Chondrocyte (in vitro differentiated cells): ENCODE measurements at regions not wholly inside any gene's neighbourhood (a gene's known extent, or its start where the extent isn't known, plus 50 kb on each side); places are given as distances from the start of the nearest gene placed in this dataset.

Experiments
- DNase-seq: peaks from one replicate; pipeline ENCODE4 v3.0.0; 2021; ENCODE audit warnings: mixed read lengths, low spot score
- H3K27ac Mint-ChIP-seq: one replicate; pipeline ENCODE4 v1.8.0; 2021; ENCODE audit warnings: mild to moderate bottlenecking, moderate library complexity, mixed read lengths; ENCODE audit not compliant: unreplicated experiment
- H3K27me3 Mint-ChIP-seq: 2 replicates; pipeline ENCODE4 v1.8.0; 2021; ENCODE audit warnings: low read depth, mixed read lengths
- H3K36me3 Mint-ChIP-seq: 2 replicates; pipeline ENCODE4 v1.8.0; 2021; ENCODE audit warnings: low read depth, mixed read lengths
- H3K4me1 Mint-ChIP-seq: 2 replicates; pipeline ENCODE4 v1.8.0; 2021; ENCODE audit warnings: low read depth, mild to moderate bottlenecking, mixed read lengths
- H3K4me3 Mint-ChIP-seq: one replicate; pipeline ENCODE4 v1.8.0; 2021; ENCODE audit warnings: mild to moderate bottlenecking, moderate library complexity, mixed read lengths; ENCODE audit not compliant: unreplicated experiment
- H3K9me3 Mint-ChIP-seq: 2 replicates; pipeline ENCODE4 v1.8.0; 2021; ENCODE audit warnings: low read depth, mixed read lengths
- TF ChIP-seq, protein P1 (sequence below): fragments of 200-600 bp; sonication (generic); IDR thresholded peaks from 2 replicates; pipeline ENCODE4 v1.5.0; 2021; ENCODE audit warnings: antibody characterized with exemption, mild to moderate bottlenecking, moderate library complexity

DNA sequence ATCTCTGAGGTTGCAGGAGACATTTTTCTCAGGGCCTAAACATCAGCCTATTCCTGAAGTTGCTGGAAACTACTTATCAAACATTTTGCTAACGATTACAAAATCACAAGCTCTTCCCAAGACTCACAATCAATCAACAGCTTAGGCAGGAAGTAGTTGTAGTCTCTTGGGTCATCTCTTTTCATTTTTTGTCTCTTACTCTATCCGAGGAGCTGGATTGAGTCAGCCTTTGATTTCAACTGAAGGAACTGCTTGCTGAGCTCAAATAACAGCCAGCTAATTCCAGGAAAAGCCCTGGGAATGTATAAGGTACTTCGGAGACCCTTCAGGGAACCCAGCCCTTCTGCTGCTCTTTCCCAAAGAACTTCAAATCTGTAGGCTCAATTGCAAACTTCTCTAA is 398.9 kb downstream of the PLK2 start:
- Mint-ChIP-seq H3K36me3 (no peaks in the 10 kb centered on the region), H3K4me1 (peaks cover 6% of the 10 kb centered on the region), H3K4me3 (no peak overlapping the region), H3K27me3 (no peaks in the 10 kb centered on the region), H3K27ac (no peak overlapping the region), H3K9me3 (peaks cover 11% of the 10 kb centered on the region)
- DNase-seq, result no peak
- TF ChIP-seq, protein P1, sequence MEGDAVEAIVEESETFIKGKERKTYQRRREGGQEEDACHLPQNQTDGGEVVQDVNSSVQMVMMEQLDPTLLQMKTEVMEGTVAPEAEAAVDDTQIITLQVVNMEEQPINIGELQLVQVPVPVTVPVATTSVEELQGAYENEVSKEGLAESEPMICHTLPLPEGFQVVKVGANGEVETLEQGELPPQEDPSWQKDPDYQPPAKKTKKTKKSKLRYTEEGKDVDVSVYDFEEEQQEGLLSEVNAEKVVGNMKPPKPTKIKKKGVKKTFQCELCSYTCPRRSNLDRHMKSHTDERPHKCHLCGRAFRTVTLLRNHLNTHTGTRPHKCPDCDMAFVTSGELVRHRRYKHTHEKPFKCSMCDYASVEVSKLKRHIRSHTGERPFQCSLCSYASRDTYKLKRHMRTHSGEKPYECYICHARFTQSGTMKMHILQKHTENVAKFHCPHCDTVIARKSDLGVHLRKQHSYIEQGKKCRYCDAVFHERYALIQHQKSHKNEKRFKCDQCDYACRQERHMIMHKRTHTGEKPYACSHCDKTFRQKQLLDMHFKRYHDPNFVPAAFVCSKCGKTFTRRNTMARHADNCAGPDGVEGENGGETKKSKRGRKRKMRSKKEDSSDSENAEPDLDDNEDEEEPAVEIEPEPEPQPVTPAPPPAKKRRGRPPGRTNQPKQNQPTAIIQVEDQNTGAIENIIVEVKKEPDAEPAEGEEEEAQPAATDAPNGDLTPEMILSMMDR, result no peak

GRCh38 chr5:58057324-58057723 is 402.6 kb downstream of the PLK2 start:
- H3K27me3 Mint-ChIP-seq, result no peaks in the 10 kb centered on the region
- peaks cover 6% of the 10 kb centered on the region for H3K4me1 Mint-ChIP-seq
- H3K36me3 Mint-ChIP-seq, result no peaks in the 10 kb centered on the region
- TF ChIP-seq, protein P1, result no peak
- H3K4me3 Mint-ChIP-seq, result no peak overlapping the region
- H3K9me3 Mint-ChIP-seq, result peaks cover 11% of the 10 kb centered on the region
- no peak overlapping the region for H3K27ac Mint-ChIP-seq
- no peak for DNase-seq

DNA sequence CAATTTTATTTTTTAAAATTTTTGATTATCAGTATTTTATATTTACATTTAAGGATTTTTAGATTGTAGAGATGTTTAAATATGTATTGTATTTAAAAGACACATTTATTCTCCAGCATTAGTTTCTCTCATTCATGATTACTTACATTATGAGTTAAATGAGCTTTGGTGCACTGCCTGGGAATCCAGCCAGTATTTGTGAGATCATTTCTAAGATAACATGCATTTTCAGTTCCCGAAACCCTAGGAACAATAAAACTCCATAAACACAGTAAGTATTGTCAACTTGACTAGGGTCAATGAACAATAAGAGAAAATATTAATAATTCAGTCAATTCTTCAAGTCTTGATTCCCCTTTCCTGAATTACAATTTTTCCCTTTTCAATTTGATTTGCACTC is 403.3 kb downstream of the PLK2 start:
- DNase-seq, result no peak
- peaks cover 6% of the 10 kb centered on the region for H3K4me1 Mint-ChIP-seq
- H3K36me3 Mint-ChIP-seq, result no peaks in the 10 kb centered on the region

DNA sequence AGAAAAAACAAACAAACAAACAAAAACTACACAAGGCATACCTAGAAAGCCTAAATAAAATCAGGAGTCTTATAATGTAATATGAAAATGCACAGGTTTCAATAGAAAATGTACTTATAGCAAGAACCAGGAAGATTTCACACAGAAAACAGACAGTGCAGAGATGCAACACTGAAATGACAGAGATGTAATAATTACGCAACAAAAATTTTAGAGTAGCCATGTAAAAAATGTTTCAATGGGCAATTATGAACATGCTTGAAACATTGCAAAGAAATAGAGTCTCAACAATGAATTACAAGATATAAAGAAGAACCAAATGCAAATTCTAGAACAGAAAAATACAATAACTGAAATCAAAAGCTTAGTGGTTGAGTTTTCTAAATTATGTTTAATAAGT is 405.9 kb downstream of the PLK2 start:
- TF ChIP-seq, protein P1, result no peak
- DNase-seq, result no peak
- no peaks in the 10 kb centered on the region for H3K4me1 Mint-ChIP-seq
- H3K9me3 Mint-ChIP-seq, result peaks cover 11% of the 10 kb centered on the region
- H3K4me3 Mint-ChIP-seq, result no peak overlapping the region
- H3K27me3 Mint-ChIP-seq, result no peaks in the 10 kb centered on the region
- H3K36me3 Mint-ChIP-seq, result no peaks in the 10 kb centered on the region
- no peak overlapping the region for H3K27ac Mint-ChIP-seq

More for the DNA sequence above, 403.3 kb downstream of the PLK2 start:
- H3K27me3 Mint-ChIP-seq, result no peaks in the 10 kb centered on the region
- H3K9me3 Mint-ChIP-seq, result peaks cover 11% of the 10 kb centered on the region
- no peak overlapping the region for H3K27ac Mint-ChIP-seq
- no peak overlapping the region for H3K4me3 Mint-ChIP-seq
- TF ChIP-seq, protein P1, result no peak

DNA sequence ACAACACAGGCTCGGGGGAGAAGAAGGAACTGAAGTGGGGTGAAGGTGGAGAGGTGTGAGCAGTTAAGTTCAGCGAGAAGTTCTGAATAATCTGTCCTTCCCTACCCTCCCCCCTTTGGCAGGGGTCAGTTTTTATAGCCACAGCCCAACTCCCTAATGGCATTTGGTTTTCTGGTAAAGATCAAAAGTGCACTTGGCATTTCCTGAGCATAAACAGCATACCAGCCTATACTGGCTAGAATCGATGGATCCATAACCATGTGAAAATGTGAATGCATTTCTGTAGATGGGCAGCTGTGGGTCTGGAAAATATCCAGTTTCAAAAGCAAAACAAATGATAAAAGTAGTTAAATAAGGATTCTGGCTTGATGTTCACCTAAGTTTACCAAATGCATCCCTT is 410.9 kb downstream of the PLK2 start:
- DNase-seq, result no peak
- Mint-ChIP-seq H3K36me3 (no peaks in the 10 kb centered on the region), H3K4me3 (no peak overlapping the region), H3K9me3 (no peaks in the 10 kb centered on the region), H3K27ac (no peak overlapping the region), H3K27me3 (no peaks in the 10 kb centered on the region), H3K4me1 (no peaks in the 10 kb centered on the region)
- TF ChIP-seq, protein P1, result no peak
